Hindlimb muscle (tissue), 1 donor: ENCODE measurements at regions not wholly inside any gene's neighbourhood (a gene's known extent, or its start where the extent isn't known, plus 50 kb on each side); places are given as distances from the start of the nearest gene placed in this dataset.
"Not testable (repeated sequence)": the region's sequence is repeated elsewhere in the genome, so short reads cannot be mapped to it uniquely, and the experiment has no call there.

ENCODE experiments used
- DNase-seq: peaks from one replicate; pipeline ENCODE4 v3.0.0-alpha.2; 2013

DNA sequence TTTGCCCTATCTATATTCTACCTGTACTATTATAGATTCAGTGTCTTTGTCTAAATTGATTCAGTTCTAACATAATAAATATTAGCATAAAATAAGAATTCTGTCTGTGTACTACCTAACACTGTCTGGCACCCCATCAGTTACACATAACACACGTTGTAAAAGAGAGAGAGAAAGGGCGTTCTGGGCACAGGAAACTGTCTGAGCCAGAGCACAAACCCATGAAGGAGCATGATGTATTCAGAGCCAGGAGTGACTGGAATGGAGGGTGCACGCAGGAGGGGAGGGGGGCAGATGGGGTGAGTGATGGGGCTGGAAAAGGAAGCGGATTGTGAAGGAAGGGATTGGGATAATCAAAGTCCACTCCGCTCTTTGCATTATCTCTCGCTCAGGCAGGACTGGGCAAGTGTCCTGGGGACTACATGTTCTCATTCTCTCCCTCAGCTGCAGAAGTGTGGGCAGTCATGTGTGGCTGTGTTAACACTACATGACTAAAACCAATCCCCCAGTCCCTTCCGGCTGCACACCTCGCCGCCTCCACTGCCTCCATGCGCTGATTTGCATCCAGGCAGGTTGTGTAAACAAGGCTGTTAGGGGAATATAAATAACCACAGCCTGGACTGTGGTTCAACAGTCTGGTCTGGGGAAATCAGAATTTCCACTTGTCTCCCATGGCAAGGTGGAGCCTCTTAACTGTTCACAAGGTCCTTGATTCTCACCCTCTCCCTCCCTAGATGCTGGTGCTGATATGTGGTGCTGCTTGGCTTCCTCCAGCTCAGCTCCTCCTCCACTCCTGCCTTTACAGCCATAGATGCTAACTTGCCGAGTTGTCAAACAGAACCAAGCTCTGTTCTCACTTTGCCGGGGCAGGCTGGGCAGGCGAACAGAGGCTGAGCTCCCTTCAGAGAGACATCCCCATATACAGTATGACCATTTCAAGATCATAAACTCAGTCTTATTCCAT is 367.5 kb upstream of the BRINP1 start:
- no peak for DNase-seq

DNA sequence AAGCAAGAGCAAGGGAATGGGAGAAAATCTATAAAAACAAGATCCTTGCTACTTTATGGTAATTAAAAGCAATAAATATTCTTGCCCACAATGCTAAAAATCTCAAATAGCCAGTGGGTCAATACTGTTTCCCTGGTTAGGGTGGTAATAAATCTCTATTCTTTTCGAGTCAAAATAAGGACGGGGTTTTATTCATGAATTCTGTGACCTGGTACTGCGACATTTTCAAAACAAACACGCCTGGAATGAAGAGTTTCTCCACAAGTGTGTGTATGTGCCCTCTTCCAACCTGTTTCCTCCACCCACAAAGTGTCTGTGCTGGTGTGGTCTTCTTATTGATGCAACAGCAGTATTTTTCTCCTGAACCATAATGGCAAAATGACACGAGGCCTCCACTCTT is 358.8 kb upstream of the BRINP1 start:
- DNase-seq = no peak

- no peak for DNase-seq
Observed at GRCh38 chr9:119726035-119726434, 356.8 kb upstream of the BRINP1 start.

DNA sequence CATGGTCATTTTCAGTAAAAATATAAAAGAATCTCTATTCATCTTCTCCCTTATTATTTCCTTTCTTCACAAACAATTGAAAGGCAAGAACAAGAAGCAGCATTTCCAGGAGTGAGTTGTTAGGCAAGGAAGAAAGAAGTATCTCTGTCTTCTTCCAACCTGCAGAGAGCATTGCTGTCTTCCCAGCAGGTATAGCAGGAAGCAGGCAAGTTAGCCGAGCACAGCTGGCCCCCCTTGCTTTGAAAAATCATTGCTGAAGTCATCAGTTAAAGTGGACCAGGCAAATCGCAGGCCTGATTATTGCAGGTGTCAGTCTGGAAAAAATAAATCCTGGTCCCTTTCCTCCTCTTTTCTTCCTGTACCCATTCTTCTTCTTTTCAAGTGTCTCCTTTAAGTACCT is 353.1 kb upstream of the BRINP1 start:
- DNase-seq = no peak

- DNase-seq = no peak
Observed at GRCh38 chr9:119712325-119712724, 343.1 kb upstream of the BRINP1 start.

DNA sequence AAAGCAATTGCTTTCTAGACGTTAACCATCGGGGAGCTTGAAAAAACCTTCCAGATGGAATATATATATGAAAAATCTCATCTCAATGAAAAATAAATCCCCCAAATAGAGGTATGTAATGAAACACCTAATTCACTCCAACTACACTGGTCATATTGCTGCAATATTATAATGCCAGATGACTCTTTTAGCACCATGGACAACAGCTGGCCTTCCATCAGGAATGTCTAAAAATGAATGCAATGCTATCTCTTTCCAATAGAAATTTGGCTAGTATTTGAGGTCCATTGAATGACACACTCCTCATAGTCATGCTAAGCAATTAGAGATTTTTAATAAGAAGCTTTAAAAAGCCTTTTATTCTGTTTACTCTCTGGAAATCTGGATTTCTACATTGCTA is 340.2 kb upstream of the BRINP1 start:
- DNase-seq = no peak

DNA sequence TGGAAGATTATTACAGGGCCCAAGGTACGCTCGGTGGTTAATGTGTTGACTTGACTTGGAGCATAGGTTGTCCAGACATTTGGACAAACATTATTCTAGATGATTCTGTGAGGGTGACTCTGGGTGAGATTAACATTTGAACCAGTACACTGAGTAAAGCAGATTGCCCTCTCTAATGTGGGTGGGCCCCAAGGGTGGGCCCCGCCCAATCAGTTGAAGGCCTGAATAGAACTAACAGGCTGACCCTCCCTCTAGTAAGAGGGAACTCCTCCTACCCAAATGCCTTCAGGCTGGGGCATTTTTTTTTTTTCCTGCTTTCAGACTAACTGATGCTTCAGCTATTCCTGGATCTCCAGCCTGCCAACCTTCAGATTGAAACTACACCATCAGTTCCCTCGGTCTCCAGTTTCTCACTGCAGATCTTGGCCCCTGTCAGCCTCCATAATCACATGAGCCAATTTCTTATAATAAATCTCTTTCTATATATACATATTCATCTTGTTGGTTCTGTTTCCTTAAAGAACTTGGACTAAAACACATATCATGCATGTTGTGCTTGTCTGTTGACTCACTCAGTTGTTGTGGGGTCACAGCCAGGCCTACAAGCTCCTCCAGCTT is 338.1 kb upstream of the BRINP1 start:
- DNase-seq = no peak

DNA sequence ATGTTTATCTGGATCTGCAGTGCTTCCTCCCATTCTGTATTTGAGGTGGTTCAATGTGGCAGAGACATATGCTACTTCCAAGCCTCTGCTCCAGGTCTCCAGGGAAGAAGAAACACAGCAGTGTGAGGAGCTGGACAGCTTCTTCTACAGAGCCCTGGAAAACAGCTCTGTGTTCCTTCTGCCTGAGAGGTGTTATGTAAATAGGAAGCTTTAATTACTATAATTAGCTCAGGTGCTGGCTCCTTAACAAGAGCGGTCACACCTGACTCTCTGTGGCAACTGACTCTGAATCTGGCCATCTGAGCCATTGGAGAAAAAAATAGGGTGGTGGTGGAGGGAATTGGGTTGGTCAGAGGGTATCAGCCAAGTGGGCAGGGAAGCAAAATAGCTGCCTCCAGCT is 332.4 kb upstream of the BRINP1 start:
- no peak for DNase-seq

DNA sequence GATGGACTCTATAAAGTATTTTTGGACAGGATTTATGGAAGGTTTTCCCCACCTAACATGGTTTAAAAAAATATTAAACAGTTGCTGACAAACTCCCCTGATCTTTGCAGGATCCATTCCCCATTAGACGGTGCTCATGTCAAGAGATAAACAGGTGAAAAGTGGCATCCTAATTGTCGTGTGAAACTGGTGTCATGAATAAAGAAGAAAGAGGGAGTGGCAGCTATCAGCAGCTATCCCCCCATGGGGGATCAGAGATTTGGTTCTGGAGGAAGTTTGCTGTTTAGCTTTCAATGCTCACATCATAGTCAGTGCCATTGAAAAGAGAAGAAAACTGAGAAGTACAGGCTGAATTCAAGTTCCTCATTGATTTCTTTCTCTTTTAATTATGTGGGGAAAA is 329.3 kb upstream of the BRINP1 start:
- no peak for DNase-seq

- no peak for DNase-seq
Observed at GRCh38 chr9:119697996-119698395, 328.8 kb upstream of the BRINP1 start.

- no peak for DNase-seq
Observed at GRCh38 chr9:119689879-119690278, 320.6 kb upstream of the BRINP1 start.

- DNase-seq = no peak
Observed at GRCh38 chr9:119688547-119688946, 319.3 kb upstream of the BRINP1 start.

DNA sequence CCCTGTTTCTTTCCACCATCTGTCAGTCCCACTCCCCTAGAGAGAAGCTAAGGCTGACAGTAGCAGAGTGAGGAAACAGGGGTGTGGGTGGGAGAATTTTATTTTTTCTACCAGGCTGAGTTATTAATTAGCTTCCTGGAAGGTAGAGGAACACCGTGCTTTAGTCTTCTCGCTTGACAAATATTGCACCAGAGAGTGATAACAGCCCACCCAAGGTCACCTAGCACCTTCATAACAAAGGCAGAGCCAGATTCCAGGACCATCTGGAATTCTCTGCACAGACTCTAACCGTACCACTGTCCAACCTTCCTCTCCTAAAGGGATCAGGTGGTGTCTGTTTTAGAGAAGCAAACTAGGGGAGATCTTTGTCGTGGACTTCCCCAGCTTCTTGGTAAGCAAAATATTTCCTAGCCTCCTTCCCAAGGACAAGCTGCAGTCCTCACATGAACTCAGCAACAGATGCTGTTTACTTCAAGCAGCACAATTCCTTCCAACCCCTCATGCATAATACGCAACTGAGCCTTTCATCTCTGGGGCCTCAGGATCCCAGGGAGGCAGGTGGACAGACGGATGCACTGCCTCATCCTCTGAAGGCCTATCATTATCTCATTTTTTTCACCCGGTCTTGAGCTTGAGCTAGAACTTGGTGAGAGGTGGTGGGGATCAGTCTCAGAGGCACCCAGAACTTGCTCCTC is 308.7 kb upstream of the BRINP1 start:
- no peak for DNase-seq

DNA sequence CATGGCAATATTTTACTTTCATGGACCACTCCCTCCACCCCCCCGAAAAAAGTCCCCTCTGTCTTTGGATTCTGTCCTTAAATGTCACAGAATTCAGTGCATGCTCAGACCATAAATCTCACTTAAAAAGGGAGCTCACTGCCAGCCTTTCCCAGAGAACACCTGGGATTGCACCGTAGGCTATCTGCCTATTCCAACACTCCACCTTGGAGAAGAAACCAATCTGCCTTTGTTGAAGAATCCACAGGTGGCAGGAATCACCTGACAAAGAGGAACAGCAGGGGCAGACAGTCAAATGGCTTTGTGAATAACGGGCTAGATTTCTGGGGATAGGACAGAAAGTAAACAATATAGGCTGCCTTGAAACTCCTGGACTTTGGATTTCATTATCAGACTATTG is 306.7 kb upstream of the BRINP1 start:
- no peak for DNase-seq

- not testable (repeated sequence) for DNase-seq
Observed at GRCh38 chr9:119672763-119673162, 303.5 kb upstream of the BRINP1 start.

DNA sequence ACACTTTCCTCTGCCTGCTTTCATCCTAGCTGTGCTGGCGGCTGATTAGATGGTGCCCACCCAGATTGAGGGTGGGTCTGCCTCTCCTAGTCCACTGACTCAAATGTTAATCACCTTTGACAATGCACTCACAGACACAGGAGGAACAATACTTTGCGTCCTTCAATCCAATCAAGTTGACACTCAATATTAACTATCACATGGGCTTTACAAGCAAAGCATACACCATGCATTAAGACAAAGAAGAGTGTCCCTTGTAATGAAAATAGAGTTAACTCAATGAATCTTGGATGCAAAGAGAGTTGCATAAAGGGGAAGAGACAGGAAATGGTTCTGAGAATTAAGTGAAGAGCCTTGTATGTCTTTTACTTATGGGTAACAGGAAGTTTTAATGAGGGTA is 298.7 kb upstream of the BRINP1 start:
- DNase-seq = no peak

- DNase-seq = no peak
Observed at GRCh38 chr9:119667163-119667562, 297.9 kb upstream of the BRINP1 start.

GRCh38 chr9:119662329-119662728 is 293.1 kb upstream of the BRINP1 start:
- DNase-seq = no peak

DNA sequence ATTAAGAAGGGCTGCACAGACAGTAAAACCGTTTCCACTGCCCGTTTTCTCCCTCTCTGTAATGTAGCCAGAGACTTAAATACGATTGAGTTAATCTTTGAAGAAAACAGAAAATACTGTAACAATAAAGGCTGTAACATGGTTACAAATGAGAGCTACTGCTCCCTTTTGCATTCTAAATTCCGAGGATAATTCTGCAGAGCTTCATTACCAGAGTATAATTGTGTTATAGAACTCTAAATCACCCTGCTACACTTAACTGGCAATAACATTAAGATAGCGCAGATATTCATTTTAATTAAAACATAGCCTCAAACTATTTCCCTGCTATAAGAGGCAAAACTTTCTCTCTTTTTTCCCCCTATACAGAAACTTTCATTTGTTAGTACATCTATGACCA is 283.7 kb upstream of the BRINP1 start:
- no peak for DNase-seq

DNA sequence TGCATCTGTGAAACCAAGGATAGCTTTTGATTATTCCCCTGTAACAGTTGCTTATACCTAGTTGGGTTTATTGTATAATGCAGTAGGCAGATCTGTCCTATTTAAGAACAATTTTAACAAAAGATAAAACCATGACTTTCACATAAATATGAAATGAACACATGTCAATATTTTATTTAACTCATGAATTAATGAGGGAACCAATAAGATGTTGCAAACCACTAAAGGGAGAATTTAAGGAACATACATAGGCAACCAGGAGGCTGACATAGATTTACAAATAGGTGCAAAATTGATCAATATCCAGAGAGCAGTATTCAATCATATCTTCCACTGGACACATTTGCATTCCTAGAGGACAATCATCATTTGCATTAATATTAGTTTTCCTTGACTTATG is 280.0 kb upstream of the BRINP1 start:
- DNase-seq = no peak

DNA sequence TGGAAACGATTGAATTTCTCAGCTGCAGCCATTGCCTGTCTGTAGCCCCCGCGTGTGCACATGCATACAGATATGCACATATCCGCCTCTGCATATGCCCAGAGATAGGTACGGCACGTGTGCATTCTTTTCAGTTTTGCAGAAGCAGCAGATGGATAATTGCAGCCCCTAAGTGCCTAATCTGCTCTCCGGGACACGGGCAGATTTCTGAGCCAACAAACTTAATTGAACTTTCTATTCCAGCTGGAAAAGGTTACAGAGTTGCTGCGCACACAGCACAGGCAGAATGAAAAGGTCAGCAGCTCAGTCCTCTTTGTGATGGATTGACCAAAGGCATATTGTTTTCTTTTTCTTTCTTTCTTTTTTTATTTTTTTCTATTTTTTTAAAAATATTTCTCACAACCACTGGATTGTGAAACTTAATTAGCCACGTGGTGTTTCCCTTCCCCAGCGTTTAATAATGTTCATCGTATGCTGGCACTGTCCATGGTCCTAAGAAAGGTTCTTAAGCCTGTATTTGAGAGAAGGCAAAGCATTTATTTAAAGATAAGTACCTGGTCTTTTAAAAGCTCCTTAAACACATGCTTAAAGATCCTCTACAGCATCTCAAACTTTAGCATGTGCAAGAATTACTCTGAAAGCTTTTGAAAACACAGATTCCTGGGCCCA is 270.2 kb upstream of the BRINP1 start:
- DNase-seq = no peak

GRCh38 chr9:119634006-119634405 is 264.8 kb upstream of the BRINP1 start:
- DNase-seq = no peak

DNA sequence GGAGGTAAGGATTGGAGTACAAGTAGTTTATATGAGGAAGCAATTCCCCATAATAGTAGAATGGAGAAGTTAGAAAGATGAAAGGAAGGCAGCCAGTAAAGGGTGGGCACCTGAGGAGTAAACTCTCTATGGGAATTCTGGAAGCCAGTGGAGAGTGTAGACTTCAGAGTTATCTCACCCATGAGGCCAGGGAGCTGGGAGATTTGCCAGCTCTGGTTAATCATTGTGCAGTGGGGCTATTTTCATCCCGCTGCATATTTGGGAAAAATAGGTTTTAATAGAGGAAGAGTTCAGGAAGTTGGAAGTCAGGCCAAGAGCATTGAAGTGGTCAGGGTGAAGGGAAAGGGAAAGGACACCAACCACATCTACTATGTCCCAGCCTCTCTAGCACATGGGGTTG is 242.3 kb upstream of the BRINP1 start:
- DNase-seq = no peak
